IPS DF 4.7 (cell line): ENCODE measurements at regions not wholly inside any gene's neighbourhood (a gene's known extent, or its start where the extent isn't known, plus 50 kb on each side); places are given as distances from the start of the nearest gene placed in this dataset.

Experiments used
- DNase-seq: peaks from one replicate; pipeline ENCODE4 v3.0.0-alpha.2; 2013; ENCODE audit warnings: low spot score; ENCODE audit errors: extremely low read depth

DNA sequence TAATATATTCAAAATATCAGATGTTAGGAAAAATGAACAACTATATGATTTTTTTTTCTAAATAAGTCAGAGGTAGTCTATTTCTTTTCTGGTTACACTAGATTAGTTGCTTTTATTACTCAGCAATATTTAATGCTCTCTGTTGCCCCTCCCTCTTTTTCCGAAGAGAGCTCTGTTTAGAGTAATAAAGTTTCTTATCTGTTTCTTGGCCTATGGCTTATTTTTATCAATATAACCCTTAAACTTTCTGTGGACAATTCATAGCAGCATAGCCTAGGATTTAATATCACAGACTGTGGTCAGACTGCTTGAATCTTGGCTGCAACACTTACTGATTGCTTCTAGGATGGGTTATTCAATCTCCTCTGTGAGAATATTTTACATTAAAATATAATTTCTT lies 2315.4 kb upstream of the AGA start:
- DNase-seq: no peak

DNA sequence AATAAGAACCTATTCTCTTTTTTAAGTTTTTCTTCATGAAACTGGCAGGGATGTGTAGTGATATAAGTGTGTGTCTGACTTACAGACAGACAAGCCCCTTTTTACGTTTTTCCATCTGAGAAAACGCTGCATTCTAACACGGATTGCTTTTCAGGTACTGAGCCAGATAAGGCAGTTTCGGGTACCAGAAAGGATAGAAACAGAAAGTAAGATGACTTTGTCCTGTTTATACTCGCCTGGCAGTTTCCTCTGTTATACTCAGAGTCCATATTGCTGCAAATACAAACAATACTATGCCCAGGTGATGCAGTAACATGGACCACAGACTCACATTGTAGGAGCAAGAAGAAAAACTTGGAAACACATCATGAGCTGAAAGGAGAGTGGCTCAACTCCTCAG lies 2320.6 kb upstream of the AGA start:
- DNase-seq: no peak

DNA sequence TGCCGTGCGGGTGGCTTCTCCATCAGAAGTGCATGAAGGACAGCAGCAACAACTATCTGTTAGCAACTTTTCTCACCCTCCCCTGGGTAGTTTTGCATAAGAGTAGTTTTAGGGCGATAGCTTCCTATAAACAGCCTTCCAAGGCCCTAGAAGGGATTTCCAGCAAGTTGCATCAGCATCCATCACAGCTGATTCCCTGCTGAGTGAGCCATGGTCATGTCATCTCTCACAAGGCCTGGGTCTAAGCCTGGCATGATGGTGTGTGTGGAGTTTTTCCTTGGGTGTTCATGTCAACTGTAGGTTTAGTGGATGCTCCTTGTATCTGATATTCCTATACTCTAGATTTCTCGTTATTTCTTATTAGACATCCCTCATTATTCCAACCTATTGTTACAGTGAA lies 2324.7 kb upstream of the AGA start:
- DNase-seq: no peak

DNA sequence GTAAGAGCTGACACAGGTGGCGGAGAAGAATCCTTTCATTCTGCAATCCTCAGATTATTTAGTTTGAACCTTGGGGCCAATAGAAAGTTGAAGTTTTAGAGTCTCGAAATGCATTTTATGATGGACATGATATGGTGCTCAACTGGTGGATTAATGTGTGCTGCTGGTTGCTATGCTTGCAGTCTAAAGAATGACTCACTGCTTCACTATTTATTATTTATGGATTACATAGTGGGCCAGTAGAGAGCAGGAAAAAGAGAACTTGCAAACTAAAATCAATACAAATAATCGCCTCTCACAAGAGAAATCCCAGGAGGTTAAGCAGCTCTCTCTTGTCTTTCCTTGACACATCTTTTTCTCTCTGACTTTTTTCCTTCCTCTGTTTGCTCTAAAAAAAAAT lies 2326.8 kb upstream of the AGA start:
- DNase-seq: no peak

DNA sequence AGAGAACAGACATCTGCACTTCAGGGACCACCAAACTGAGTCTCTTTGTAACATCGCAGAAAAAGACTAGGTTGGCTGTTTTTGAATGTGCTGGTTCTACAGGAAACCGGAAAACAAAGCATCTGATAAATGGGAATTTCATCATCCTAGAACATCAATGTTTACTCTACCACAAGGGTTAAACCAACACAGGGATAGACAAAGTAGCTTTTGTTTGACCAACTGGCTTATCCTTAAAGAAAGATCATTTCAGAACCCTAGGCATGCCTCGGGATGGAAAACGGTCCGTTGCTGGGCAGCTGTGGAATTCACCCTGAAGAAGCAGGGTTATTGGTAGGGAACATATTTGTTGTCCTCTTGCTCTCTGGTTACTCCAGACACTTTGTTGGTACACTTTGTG lies 2355.5 kb upstream of the AGA start:
- DNase-seq: no peak

DNA sequence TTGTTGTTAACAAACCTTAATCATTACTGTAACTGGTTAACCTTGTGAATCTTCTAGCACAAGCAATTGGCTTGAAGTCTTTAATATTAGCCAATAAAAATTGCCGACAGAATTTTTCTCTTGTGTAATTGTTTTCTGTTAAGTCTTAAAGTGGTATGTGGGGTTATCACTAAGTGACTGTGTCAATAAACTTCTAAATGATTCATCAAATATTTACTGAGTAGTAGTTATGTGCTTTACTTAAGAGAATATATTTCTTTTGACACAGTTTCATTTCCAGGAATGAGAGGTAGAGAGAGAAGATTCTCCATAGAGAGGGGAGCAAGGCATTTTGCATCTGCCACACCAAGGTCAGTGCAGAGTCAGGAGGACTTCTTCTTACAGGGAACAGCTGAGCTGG lies 2361.6 kb upstream of the AGA start:
- DNase-seq: no peak

DNA sequence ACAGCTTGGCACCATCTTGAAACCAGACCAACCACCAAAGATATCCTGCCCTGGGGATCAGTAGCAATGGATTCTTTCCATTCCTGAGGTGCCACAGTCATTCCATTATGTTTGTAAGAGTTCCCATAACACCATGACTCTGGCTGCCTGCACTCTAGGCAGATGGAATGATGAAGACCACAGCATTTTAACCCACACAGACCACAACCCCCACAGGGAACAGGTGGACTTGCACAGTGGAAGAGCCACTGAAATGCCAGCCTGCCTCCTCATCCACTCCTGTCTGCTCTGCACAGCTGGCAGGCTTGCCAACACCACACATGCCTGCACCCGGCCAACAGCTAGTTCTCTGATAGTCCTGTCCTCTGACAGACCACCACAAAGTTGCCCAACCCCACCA lies 2362.2 kb upstream of the AGA start:
- no peak for DNase-seq

DNA sequence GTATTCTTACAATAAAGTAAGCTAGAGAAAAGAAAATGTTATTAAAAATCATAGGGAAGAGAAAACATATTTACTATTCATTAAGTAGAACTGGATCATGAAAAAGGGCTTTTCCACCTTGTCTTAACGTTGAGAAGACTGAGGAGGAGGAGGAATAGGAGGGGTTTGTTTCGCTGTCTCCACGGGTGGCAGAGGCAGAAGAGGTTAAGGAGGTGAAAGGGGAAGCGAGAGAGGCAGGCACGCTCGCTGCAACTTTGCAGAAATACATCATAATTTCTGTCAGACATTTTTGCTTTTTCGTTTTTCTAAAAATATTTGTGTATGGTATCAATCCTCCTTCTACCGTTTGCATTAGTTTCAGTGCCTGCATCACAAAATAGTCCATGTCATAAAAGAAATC lies 2375.1 kb upstream of the AGA start:
- no peak for DNase-seq

DNA sequence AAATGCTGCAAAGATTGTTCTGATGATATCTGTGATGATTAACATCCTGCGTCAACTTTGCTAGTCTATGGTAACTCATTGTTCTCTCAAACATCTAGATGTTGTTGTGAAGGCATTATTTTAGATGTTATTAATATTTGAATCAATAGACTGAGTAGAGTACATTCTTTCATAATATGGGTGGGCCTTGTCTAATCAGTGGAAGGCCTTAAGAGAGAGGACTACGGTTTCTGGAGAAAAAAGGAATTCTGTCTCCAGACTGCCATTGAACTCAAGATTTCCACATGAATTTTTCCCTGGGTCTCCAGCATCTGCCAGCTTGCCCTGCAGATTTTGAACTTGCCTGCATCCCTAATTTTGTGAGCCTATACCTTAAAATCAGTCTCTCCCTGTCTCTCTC lies 2381.1 kb upstream of the AGA start:
- no peak for DNase-seq

DNA sequence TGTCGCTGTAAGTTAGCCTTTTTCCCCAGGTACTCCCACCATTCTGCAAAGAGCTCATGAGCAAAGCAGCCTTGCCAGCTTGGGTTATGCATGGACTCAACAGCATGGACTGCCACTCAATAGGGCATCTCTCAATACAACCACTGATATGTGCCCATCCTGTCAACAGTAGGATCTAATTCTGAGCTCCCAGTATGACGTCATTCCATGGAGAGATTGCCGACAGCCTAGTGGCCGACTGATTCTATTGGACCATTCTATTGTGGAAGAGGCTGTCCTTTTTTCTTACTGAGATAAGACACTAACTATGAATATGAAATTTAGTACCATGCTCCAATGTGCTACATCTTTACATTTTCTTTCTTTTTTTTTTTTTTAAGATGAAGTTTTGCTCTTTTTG lies 2389.0 kb upstream of the AGA start:
- DNase-seq: no peak

DNA sequence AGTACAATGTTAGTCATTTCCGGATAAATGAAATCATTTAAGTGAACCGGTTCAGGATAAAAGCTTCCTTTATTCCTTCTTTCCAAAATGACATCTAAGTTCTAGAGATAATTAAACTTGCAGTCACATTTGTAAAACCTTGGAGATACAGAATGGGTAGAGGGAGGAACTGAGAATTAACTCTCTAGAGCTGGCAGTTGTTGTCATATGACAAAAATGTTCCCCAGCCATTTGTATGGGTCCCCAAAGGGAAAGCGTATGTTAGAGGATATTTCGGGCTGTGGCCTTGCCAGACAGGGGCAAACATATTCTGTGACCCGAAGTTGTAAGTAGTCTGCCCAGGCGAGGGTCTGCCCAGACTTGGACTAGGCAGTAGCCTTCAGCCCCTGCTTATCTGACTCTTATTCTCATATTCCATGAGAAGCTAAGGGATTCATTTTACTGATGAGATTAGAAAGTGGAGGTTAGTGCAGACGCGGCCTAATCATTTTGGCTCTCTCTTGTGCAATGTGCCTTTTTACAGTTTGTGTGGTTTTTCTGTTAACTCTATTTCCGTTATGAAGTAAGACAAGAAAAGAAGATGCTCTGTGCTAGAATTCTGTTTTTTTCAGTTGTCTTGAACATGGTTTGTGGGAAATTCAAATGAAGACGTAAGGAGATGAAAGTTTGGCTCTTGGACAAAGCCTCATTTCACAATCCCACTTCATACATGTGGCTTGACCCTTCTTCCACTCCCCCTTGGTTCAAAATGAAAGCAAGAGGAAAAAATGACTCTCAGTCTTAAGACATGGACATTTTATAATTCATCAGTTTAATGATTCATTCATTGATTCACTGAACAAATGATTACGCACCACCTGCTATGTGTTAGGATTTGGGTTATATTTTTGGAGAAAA lies 2394.2 kb upstream of the AGA start:
- DNase-seq: no peak

DNA sequence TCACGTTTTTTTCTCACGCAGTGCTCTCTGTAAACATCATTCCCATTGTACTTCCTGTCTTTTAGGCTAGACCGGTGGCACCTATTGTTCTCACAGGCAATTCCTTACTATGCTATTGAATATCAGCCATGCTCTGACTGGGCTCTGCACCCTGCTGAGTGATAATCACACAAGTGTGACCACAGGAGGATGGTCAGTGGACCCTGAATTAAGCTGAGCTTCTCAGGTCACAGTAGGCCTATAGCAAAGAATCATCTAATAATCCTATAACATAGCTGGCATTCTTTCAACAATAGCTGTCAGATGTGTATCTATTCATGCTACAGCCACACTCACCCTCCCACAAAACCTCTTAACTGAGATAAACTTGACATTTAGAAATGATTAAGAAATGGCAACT lies 2399.8 kb upstream of the TENM3 start:
- no peak for DNase-seq

DNA sequence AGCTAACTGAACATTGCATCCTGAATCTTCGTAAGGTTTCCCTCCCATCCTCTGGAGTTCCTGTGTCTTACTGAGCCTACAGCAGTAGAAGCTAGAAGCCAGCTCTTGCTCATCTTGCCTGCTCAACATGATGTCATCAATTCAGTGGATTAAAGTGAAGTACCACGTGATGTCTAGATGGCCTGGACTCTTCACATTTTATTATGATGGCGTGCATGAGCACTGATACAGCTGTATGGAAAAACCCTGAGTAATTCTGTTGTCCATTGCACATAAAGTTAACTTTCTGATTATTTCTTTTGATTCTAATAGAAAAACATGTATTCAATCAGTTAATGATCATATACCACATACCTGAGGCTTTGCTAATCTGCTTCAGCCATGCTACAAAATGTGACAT lies 2387.7 kb upstream of the TENM3 start:
- DNase-seq: no peak

DNA sequence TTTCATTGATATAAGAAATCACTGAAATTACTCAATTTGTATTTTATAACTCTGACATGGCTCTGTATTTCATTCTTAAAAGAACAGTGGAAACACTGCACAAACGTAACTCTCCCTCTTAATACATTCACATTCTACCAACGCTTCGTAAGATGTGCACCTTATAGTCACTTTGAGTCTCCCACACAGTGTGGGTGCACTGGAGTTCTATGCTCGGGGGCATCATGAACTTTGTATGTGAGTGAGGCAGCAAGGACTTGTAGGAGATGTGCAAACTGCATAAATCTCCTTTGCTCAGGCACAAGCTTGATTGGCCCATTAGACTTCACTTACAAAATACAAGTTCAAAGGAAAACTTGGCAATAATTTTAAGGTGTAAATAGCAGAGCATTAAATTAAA lies 2385.0 kb upstream of the TENM3 start:
- no peak for DNase-seq

DNA sequence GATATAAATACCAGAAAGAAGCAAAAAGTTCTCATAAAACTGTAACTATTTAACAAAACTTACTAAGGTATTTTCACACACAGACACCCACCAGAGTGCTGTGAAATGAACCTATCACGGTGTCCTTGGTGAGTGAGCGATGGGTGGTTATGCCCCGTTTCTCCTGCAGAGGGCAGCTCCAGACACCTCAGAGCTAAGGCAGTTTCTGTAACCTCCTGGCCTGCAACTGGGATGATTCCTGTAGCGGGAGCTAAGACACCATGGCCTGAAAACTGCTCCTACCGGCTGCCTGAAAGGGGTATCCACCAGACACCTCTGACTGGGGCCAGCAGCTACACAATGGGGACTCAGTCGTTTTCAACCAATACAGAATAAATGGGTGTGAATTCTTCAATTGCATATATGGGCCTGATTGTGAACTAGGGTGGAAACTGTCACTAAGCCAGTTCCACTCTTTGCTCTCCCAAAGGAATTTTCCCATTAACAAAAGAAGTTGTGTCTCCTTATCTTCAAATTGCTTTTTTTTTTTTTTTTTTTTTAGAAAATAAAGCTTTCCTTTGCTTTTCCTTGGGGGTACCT lies 2375.8 kb upstream of the TENM3 start:
- DNase-seq: peak; percentile 89

DNA sequence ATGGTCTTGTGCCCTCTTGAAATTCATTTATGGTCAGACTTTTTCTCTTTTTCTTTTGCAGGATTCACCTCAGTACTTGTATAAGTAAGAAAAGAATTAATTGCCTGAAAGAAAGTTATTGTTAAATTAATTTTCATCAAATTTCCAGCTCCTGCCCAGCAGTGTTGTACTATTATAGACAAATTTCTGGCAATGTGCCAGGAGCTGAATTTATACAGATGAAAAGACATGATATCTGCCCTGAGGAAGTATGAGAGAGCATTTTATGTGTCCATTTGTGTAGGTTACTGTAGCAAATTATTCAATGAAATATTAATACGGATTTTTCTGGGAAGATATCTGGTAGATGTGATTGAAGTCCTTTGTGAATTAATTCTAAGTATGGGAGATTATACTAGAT lies 2371.5 kb upstream of the TENM3 start:
- no peak for DNase-seq

DNA sequence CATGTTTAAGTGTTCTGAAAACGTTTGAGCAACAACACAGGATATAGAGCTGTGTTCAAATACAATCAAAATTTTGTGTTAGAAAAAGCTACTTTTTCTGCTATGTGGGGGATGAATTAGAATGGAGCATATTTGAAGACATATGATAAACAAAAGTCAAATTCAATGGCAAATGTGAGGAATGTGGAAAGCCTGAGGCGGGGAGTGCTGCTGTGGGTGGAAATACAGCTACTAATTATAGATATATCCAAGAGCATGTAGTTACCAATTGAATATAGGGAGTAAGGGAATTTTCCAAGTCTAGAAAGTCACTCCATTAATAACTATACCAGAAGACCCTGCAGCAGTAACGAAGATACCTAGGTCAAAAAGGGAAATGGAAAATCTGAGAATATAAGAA lies 2370.4 kb upstream of the TENM3 start:
- no peak for DNase-seq

DNA sequence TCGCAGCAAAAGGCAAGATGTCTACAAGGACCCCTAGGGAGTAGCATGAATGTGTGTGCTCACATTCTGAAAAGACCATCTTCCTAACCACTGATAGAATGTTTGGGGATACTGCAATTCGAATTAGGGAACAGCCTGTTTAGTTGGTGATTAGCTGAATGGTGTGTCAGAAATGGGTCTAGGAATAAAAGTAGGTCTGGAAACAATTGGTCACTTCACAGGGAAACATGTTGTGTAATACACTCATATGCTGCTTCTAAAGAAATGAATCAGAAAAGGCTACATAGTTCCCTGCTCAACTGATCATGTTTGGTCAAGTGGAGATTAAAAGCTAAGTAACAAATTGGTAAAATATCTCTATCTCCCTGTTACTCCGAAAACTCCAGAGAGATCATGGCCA lies 2362.4 kb upstream of the TENM3 start:
- no peak for DNase-seq

DNA sequence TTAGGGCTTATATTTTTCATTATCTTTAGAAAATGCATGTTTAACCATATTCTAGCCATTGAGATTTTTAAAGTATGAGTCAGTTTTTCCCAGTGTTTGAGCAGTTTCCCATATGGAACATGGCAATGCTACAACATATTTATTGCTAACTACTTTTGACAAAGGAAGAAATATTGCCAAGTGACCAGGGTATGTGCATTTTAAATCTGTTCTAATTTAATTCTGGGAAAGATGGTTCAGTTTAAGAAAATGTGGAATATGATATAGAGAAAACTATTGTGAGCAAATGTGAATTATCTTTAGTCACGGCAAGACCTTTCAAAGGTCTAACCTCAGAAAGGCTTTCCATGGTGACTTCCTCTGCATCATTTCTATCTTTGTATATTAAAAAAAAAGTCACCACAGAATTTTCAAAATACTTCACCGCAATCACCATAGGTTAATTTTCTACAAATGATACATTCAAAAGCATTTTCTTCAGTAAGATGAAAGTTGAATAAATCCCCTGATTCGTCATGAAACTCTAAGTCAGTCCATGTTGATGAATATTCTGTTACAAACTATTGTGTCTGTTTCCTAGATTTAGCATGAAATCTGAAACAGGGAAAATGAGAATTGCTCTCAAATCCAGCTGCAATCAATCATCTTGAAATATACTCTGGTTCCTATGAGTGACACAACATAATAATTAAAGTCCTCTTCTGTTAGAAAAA lies 2349.0 kb upstream of the TENM3 start:
- no peak for DNase-seq

DNA sequence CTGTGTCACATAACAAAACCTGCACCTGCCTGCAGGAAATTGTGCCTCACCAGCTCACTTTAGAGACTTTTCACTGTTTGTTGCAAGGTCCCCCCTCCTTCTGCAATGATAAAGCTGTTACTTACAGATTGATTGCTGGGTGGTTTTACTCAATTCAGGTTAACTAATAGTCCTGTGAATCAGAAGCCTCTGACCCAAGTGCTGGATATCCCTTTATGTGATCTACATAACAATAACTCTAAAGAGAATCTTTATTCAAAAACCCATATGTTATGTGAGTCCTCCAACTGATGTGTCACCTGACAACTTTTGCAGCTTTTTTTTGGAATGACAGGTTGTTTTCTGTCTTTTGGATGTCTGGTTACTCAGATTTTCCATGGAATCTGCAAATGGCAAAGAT lies 2323.6 kb upstream of the TENM3 start:
- no peak for DNase-seq

DNA sequence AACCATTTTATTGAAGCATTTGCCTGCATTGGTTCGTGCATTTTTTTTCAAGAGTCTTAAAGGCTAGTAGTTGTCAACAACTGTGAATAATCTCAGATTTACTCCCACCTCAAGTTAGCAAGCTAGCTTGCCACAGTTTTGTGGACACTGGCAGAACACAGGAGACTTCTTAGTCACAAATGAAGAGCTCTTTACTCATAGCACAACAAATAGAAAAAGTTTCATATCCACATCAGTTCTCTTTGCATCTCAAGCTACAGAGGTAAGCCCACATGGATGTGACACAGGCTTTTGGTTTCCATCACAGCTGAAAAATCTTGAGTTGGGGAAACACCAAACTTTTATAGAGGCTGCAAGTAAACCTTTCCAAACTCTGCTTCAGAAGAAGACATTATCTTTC lies 2315.7 kb upstream of the TENM3 start:
- DNase-seq: no peak

DNA sequence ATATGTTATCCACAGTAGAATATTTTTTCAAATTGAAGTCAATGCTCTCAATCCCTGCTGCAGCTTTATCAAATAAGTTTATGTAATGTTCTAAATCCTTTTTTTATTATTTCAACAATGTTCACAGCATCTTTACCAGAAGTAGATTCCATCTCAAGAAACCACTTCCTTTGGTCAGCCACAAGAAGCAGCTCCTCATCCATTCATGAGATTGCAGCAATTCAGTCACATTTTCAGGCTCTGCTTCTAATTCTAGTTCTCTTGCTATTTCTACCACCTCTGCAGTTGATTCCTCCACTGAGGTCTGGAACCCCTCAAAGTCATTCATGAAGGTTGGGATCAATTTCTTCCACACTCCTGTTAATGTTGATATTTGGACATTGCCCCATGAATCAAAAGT lies 2301.3 kb upstream of the TENM3 start:
- no peak for DNase-seq

DNA sequence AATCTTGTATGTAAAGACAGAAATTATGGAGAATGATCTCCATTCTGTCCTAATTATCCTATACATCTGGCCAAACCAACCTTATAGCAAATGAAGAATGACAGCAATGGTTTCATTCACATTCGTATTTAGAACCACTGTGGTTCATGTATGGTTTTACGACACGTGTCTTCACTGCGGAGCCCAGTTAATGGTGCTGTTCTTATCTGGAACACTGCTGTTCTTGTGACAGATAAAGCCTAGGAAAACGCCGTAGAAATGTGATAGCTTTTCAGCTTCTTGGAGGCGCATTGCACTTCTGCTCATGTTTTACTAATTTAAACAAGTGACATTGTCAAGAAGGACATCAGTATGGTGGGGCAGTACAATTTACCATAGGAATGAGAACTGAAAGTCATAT lies 2266.4 kb upstream of the TENM3 start:
- DNase-seq: no peak
